ENCODE measurements at regions not wholly inside any gene's neighbourhood (a gene's known extent, or its start where the extent isn't known, plus 50 kb on each side); places are given as distances from the start of the nearest gene placed in this dataset.

DNA sequence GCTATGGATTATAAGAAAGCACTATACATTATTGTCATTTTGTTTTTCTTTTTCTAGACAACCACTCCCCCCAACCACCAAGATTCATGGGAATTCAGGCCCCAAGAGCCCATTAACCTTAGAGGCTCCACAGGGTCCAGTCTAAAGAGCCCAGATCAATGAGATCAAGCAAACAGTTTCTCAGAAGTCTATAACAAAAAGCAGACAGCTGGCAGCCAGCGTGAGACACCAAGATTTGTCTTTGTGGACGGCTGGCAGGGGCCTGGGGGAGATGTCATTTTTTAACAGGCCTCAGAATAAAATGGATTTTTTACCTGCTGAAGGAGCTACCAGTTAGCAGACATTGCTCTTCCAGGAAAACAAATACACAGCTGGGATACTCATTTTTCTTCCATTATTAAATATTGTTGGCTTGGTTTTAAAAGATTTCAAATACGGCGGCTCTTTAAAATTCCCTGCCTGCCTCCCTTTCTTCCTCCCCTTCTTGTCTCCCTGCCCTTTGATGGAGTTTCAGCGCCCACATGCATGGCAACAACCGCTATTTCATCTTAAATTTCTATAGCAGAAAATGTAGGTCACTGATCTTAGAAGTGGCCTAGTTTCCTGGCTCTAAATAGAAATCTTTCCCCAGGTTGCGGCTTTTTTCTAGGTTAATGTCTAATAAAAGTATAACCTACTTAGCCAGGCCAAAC, 130.6 kb downstream of the FAM174B start:
- TF ChIP-seq, protein P1, sequence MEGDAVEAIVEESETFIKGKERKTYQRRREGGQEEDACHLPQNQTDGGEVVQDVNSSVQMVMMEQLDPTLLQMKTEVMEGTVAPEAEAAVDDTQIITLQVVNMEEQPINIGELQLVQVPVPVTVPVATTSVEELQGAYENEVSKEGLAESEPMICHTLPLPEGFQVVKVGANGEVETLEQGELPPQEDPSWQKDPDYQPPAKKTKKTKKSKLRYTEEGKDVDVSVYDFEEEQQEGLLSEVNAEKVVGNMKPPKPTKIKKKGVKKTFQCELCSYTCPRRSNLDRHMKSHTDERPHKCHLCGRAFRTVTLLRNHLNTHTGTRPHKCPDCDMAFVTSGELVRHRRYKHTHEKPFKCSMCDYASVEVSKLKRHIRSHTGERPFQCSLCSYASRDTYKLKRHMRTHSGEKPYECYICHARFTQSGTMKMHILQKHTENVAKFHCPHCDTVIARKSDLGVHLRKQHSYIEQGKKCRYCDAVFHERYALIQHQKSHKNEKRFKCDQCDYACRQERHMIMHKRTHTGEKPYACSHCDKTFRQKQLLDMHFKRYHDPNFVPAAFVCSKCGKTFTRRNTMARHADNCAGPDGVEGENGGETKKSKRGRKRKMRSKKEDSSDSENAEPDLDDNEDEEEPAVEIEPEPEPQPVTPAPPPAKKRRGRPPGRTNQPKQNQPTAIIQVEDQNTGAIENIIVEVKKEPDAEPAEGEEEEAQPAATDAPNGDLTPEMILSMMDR (IDR thresholded peaks at IDR 0.05): no peak
- no peak for TF ChIP-seq POLR2A (IDR thresholded peaks at IDR 0.05)
